Tongue (tissue), 1 donor: ENCODE measurements at regions not wholly inside any gene's neighbourhood (a gene's known extent, or its start where the extent isn't known, plus 50 kb on each side); places are given as distances from the start of the nearest gene placed in this dataset.
A peak's percentile ranks its signal among the peaks of the same experiment; 100 is the strongest.

ENCODE experiments used
- DNase-seq: peaks from one replicate; pipeline ENCODE4 v3.0.0-alpha.2; 2015

GRCh38 chr4:59086410-59086809, 1976.2 kb upstream of the IGFBP7 start:
- no peak for DNase-seq

- no peak for DNase-seq
Observed at GRCh38 chr4:59091146-59092142, 1981.3 kb upstream of the IGFBP7 start.

- DNase-seq: no peak
Observed at GRCh38 chr4:59094505-59094904, 1984.3 kb upstream of the IGFBP7 start.

- no peak for DNase-seq
Observed at GRCh38 chr4:59102311-59102710, 1992.1 kb upstream of the IGFBP7 start.

GRCh38 chr4:59120287-59120814, 2010.2 kb upstream of the IGFBP7 start:
- no peak for DNase-seq

GRCh38 chr4:59122626-59123025, 2012.4 kb upstream of the IGFBP7 start:
- DNase-seq: no peak

- no peak for DNase-seq
Observed at GRCh38 chr4:59126159-59126558, 2016.0 kb upstream of the IGFBP7 start.

GRCh38 chr4:59127006-59127405, 2016.8 kb upstream of the IGFBP7 start:
- DNase-seq: no peak

GRCh38 chr4:59127743-59128142, 2017.6 kb upstream of the IGFBP7 start:
- DNase-seq: no peak

- no peak for DNase-seq
Observed at GRCh38 chr4:59135248-59135985, 2025.2 kb upstream of the IGFBP7 start.

- no peak for DNase-seq
Observed at GRCh38 chr4:59161249-59161648, 2038.9 kb upstream of the ADGRL3 start.

GRCh38 chr4:59175617-59176016, 2024.5 kb upstream of the ADGRL3 start:
- no peak for DNase-seq

GRCh38 chr4:59179372-59179771, 2020.8 kb upstream of the ADGRL3 start:
- DNase-seq: no peak

GRCh38 chr4:59180161-59180560, 2020.0 kb upstream of the ADGRL3 start:
- DNase-seq: peak; percentile 8

- no peak for DNase-seq
Observed at GRCh38 chr4:59180969-59181368, 2019.2 kb upstream of the ADGRL3 start.

GRCh38 chr4:59195839-59196238, 2004.3 kb upstream of the ADGRL3 start:
- DNase-seq: no peak

- DNase-seq: peak; percentile 20
Observed at GRCh38 chr4:59200992-59201391, 1999.1 kb upstream of the ADGRL3 start.

GRCh38 chr4:59217910-59218631, 1982.1 kb upstream of the ADGRL3 start:
- no peak for DNase-seq

- no peak for DNase-seq
Observed at GRCh38 chr4:59222221-59222620, 1977.9 kb upstream of the ADGRL3 start.

- DNase-seq: no peak
Observed at GRCh38 chr4:59223292-59223941, 1976.7 kb upstream of the ADGRL3 start.

- no peak for DNase-seq
Observed at GRCh38 chr4:59238212-59238611, 1961.9 kb upstream of the ADGRL3 start.

GRCh38 chr4:59240011-59240410, 1960.1 kb upstream of the ADGRL3 start:
- no peak for DNase-seq
